Coronary artery (tissue), 2 donors: ENCODE measurements at regions not wholly inside any gene's neighbourhood (a gene's known extent, or its start where the extent isn't known, plus 50 kb on each side); places are given as distances from the start of the nearest gene placed in this dataset.

Experiments used
- DNase-seq: peaks from one replicate; pipeline ENCODE4 v3.0.0-alpha.2; 2017; ENCODE audit warnings: low spot score
- H3K27ac ChIP-seq, 2 donors: fragments of 200-600 bp; sonication (generic); one replicate each; pipeline ENCODE4 v1.5.1; 2016 to 2019
- H3K4me3 ChIP-seq: fragments of 200-600 bp; sonication (generic); 2 replicates; pipeline ENCODE4 v1.5.1; 2016; ENCODE audit warnings: mild to moderate bottlenecking, moderate library complexity
- CTCF ChIP-seq: fragments of 200-600 bp; sonication (generic); IDR thresholded peaks from one replicate; pipeline ENCODE4 v1.5.1; 2019; ENCODE audit warnings: antibody characterized with exemption

- Histone ChIP-seq H3K4me3 (no peak overlapping the region), H3K27ac (no peak overlapping the region)
- DNase-seq, result no peak
- TF ChIP-seq CTCF, result no peak
These were observed 112.4 kb downstream of the ANXA2R start for GRCh38 chr5:42927730-42928129.

- no peak overlapping the region for H3K4me3 ChIP-seq
- no peak overlapping the region for H3K27ac ChIP-seq
- DNase-seq, result no peak
- no peak for TF ChIP-seq CTCF
These were observed 113.0 kb upstream of the SELENOP start for GRCh38 chr5:42924686-42925085.

DNA sequence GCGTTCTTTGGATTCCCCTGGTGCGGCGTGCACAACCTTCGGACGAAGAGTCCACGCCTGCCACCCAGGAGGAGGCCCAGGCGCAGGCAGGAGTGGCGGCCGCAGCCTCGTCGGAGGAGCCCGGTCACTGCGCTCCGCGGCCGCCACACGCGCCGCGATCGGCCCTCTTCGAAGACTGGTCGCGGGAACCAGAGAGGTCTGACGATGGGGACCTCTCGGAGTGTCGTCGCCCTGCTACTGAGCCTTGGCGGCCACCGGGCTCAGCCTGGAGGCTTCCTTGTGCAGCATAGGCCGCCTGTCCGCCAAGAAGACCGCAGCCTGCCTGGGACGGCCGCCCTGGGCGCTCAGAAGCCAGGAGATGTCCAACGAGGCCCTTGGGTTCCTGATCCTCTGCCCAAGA lies 112.5 kb upstream of the SELENOP start:
- TF ChIP-seq CTCF, result no peak
- H3K27ac ChIP-seq, result no peak overlapping the region

GRCh38 chr5:42923710-42924109 lies 112.0 kb upstream of the SELENOP start:
- no peak for TF ChIP-seq CTCF
- Histone ChIP-seq H3K27ac (no peak overlapping the region), H3K4me3 (no peak overlapping the region)
- no peak for DNase-seq

More for the DNA sequence above, 112.5 kb upstream of the SELENOP start:
- DNase-seq, result no peak
- no peak overlapping the region for H3K4me3 ChIP-seq

DNA sequence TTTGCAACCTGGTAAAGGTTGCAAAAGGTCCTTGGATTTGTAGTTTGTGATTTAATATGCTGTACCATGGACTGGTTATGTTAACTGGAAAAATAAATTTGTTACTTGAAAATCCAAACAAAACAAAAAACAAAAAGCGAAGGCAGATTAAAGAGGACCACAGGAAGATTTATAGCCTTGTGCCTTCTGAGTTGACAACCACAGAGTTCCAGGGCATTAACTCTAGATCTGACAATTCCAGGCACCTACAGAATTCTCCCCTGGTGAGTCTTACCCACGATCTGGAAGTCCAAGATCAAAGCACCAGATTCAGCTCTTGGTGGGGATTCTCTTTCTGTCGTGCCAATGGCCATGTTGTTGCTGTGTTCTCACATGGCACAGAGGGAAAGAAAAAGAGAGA lies 107.9 kb upstream of the SELENOP start:
- DNase-seq, result no peak
- Histone ChIP-seq H3K27ac (no peak overlapping the region), H3K4me3 (no peak overlapping the region)
- TF ChIP-seq CTCF, result no peak

DNA sequence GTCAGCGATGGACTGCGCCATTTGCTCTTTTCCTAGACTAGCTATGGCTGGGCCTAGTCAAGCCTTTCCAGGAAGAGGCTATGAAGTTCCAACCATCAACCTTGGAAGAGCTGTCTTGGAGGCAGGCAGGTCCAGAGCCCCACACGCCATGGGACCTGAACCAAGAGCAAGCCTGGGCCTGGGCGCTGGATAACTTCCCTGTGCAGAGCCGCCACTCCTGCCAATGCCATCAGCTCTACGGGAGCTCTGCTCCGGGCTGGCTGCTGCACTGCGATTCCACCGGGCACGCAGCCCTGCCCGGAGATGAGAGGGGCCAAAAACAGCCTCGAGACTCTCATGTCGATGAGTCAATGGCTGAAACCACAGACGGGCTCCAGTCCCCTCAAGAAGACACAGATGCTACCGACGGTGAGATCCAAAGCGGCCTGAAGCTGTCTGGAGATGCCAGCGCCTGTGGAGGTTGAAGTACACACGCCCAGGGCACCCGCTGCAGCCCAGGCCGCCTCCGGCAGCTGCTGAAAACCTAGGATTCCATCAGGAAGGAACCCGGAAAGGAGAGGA lies 103.7 kb upstream of the SELENOP start:
- TF ChIP-seq CTCF, result no peak
- no peak for DNase-seq
- H3K4me3 ChIP-seq, result no peak overlapping the region
- no peak overlapping the region for H3K27ac ChIP-seq

GRCh38 chr5:42912184-42912798 lies 100.6 kb upstream of the SELENOP start:
- TF ChIP-seq CTCF, result no peak
- Histone ChIP-seq H3K27ac (no peak overlapping the region), H3K4me3 (no peak overlapping the region)
- DNase-seq, result no peak
